Effector memory CD8-positive, alpha-beta T cell (primary cell): ENCODE measurements at regions not wholly inside any gene's neighbourhood (a gene's known extent, or its start where the extent isn't known, plus 50 kb on each side); places are given as distances from the start of the nearest gene placed in this dataset.

ENCODE experiments used
- ATAC-seq: fragments of 150-1000 bp; cut with Tn5 transposase; replicated peaks from 2 replicates; pipeline ENCODE4 v1.10.0; 2021; ENCODE audit warnings: mild to moderate bottlenecking, moderate library complexity
- DNase-seq, 3 experiments: peaks; one replicate each; pipeline ENCODE4 v3.0.0; 2021
- H3K27ac Mint-ChIP-seq, 2 donors: one replicate each; pipeline ENCODE4 v1.8.0; 2022; ENCODE audit warnings: mild to moderate bottlenecking in 2 of 2, mixed read lengths in 2 of 2, moderate library complexity in 2 of 2
- H3K27me3 Mint-ChIP-seq, 2 donors: one replicate each; pipeline ENCODE4 v1.8.0; 2022; ENCODE audit warnings: mixed read lengths in 2 of 2
- H3K36me3 Mint-ChIP-seq: one replicate; pipeline ENCODE4 v1.8.0; 2022; ENCODE audit warnings: mild to moderate bottlenecking, moderate library complexity, mixed read lengths; ENCODE audit not compliant: insufficient read depth
- H3K4me1 Mint-ChIP-seq, 2 donors: one replicate each; pipeline ENCODE4 v1.8.0; 2022; ENCODE audit warnings: low read depth in 2 of 2, mixed read lengths in 2 of 2
- H3K4me3 Mint-ChIP-seq, 2 donors: one replicate each; pipeline ENCODE4 v1.8.0; 2022; ENCODE audit warnings: mild to moderate bottlenecking in 2 of 2, mixed read lengths in 2 of 2, moderate library complexity in 2 of 2
- H3K9me3 Mint-ChIP-seq, 2 donors: one replicate each; pipeline ENCODE4 v1.8.0; 2022; ENCODE audit warnings: mixed read lengths in 2 of 2

GRCh38 chr6:156497618-156498017 lies 279.6 kb upstream of the ARID1B start:
- no peak for DNase-seq
- Mint-ChIP-seq H3K27ac (no peak overlapping the region), H3K4me1 (no peaks in the 10 kb centered on the region), H3K27me3 (peaks cover 28 to 40% of the 10 kb centered on the region in 2 donors), H3K4me3 (no peak overlapping the region), H3K9me3 (peaks cover 0 to 7% of the 10 kb centered on the region in 2 donors), H3K36me3 (no peaks in the 10 kb centered on the region)
- no peak for ATAC-seq

GRCh38 chr6:156487877-156488276 lies 289.3 kb upstream of the ARID1B start:
- no peak for ATAC-seq
- no peak for DNase-seq
- no peak overlapping the region for H3K4me3 Mint-ChIP-seq
- H3K27ac Mint-ChIP-seq: no peak overlapping the region
- H3K27me3 Mint-ChIP-seq: peaks cover 19 to 23% of the 10 kb centered on the region in 2 donors
- H3K36me3 Mint-ChIP-seq: no peaks in the 10 kb centered on the region
- H3K9me3 Mint-ChIP-seq: no peaks in the 10 kb centered on the region
- H3K4me1 Mint-ChIP-seq: no peaks in the 10 kb centered on the region

- H3K36me3 Mint-ChIP-seq: no peaks in the 10 kb centered on the region
- H3K4me1 Mint-ChIP-seq: no peaks in the 10 kb centered on the region
- ATAC-seq (no peak), DNase-seq (no peak)
- peaks cover 3 to 7% of the 10 kb centered on the region in 2 donors for H3K27me3 Mint-ChIP-seq
- H3K27ac Mint-ChIP-seq: no peak overlapping the region
- no peak overlapping the region for H3K4me3 Mint-ChIP-seq
- H3K9me3 Mint-ChIP-seq: no peaks in the 10 kb centered on the region
Observed at GRCh38 chr6:156485150-156485549, 292.0 kb upstream of the ARID1B start.

- Mint-ChIP-seq H3K4me1 (no peaks in the 10 kb centered on the region), H3K27me3 (peaks cover 7 to 16% of the 10 kb centered on the region in 2 donors), H3K4me3 (no peak overlapping the region), H3K36me3 (no peaks in the 10 kb centered on the region), H3K9me3 (no peaks in the 10 kb centered on the region), H3K27ac (no peak overlapping the region)
- no peak for ATAC-seq
- DNase-seq: no peak
Observed at GRCh38 chr6:156474507-156475120, 302.6 kb upstream of the ARID1B start.

- H3K9me3 Mint-ChIP-seq: peaks cover 0 to 2% of the 10 kb centered on the region in 2 donors
- no peaks in the 10 kb centered on the region for H3K36me3 Mint-ChIP-seq
- H3K27ac Mint-ChIP-seq: no peak overlapping the region
- no peaks in the 10 kb centered on the region for H3K4me1 Mint-ChIP-seq
- peaks cover 14 to 17% of the 10 kb centered on the region in 2 donors for H3K27me3 Mint-ChIP-seq
- H3K4me3 Mint-ChIP-seq: no peak overlapping the region
- ATAC-seq (no peak), DNase-seq (no peak)
Observed at GRCh38 chr6:156471000-156471399, 306.2 kb upstream of the ARID1B start.

GRCh38 chr6:156464100-156464878 lies 312.9 kb upstream of the ARID1B start:
- Mint-ChIP-seq H3K9me3 (peaks cover 0 to 5% of the 10 kb centered on the region in 2 donors), H3K27me3 (peaks cover 41 to 46% of the 10 kb centered on the region in 2 donors), H3K4me3 (no peak overlapping the region), H3K36me3 (no peaks in the 10 kb centered on the region), H3K4me1 (no peaks in the 10 kb centered on the region), H3K27ac (no peak overlapping the region)
- no peak for ATAC-seq
- no peak for DNase-seq

- Mint-ChIP-seq H3K4me1 (no peaks in the 10 kb centered on the region), H3K27me3 (peaks cover 38 to 41% of the 10 kb centered on the region in 2 donors), H3K4me3 (no peak overlapping the region), H3K9me3 (peaks cover 0 to 3% of the 10 kb centered on the region in 2 donors), H3K36me3 (no peaks in the 10 kb centered on the region), H3K27ac (no peak overlapping the region)
- ATAC-seq (no peak), DNase-seq (no peak)
Observed at GRCh38 chr6:156461647-156462046, 315.5 kb upstream of the ARID1B start.

- Mint-ChIP-seq H3K9me3 (peaks cover 0 to 3% of the 10 kb centered on the region in 2 donors), H3K27me3 (peaks cover 42 to 46% of the 10 kb centered on the region in 2 donors), H3K36me3 (no peaks in the 10 kb centered on the region), H3K4me1 (no peaks in the 10 kb centered on the region), H3K27ac (no peak overlapping the region), H3K4me3 (no peak overlapping the region)
- DNase-seq (no peak), ATAC-seq (no peak)
Observed at GRCh38 chr6:156457601-156458000, 319.6 kb upstream of the ARID1B start.

GRCh38 chr6:156455847-156456246 lies 321.3 kb upstream of the ARID1B start:
- no peaks in the 10 kb centered on the region for H3K4me1 Mint-ChIP-seq
- DNase-seq (no peak), ATAC-seq (no peak)
- H3K36me3 Mint-ChIP-seq: no peaks in the 10 kb centered on the region
- no peak overlapping the region for H3K4me3 Mint-ChIP-seq
- H3K9me3 Mint-ChIP-seq: peaks cover 0 to 3% of the 10 kb centered on the region in 2 donors
- H3K27ac Mint-ChIP-seq: no peak overlapping the region
- H3K27me3 Mint-ChIP-seq: peaks cover 33 to 43% of the 10 kb centered on the region in 2 donors

GRCh38 chr6:156454867-156455266 lies 322.3 kb upstream of the ARID1B start:
- H3K36me3 Mint-ChIP-seq: no peaks in the 10 kb centered on the region
- no peak overlapping the region for H3K27ac Mint-ChIP-seq
- H3K4me3 Mint-ChIP-seq: no peak overlapping the region
- peaks cover 0 to 3% of the 10 kb centered on the region in 2 donors for H3K9me3 Mint-ChIP-seq
- H3K4me1 Mint-ChIP-seq: no peaks in the 10 kb centered on the region
- ATAC-seq: no peak
- DNase-seq: no peak
- H3K27me3 Mint-ChIP-seq: peaks cover 25 to 36% of the 10 kb centered on the region in 2 donors

- H3K4me1 Mint-ChIP-seq: no peaks in the 10 kb centered on the region
- peaks cover 0 to 3% of the 10 kb centered on the region in 2 donors for H3K9me3 Mint-ChIP-seq
- DNase-seq: no peak
Observed at GRCh38 chr6:156451726-156452125, 325.5 kb upstream of the ARID1B start.

GRCh38 chr6:156451088-156451487 lies 326.1 kb upstream of the ARID1B start:
- Mint-ChIP-seq H3K9me3 (peaks cover 0 to 3% of the 10 kb centered on the region in 2 donors), H3K36me3 (no peaks in the 10 kb centered on the region), H3K27ac (no peak overlapping the region), H3K4me1 (no peaks in the 10 kb centered on the region), H3K27me3 (peaks cover 18 to 26% of the 10 kb centered on the region in 2 donors), H3K4me3 (no peak overlapping the region)
- no peak for ATAC-seq
- DNase-seq: no peak

More at GRCh38 chr6:156451726-156452125, 325.5 kb upstream of the ARID1B start:
- no peak for ATAC-seq
- H3K27me3 Mint-ChIP-seq: peaks cover 18 to 26% of the 10 kb centered on the region in 2 donors
- H3K27ac Mint-ChIP-seq: no peak overlapping the region
- H3K4me3 Mint-ChIP-seq: no peak overlapping the region
- no peaks in the 10 kb centered on the region for H3K36me3 Mint-ChIP-seq

- no peaks in the 10 kb centered on the region for H3K4me1 Mint-ChIP-seq
- ATAC-seq: no peak
- DNase-seq: no peak
Observed at GRCh38 chr6:156450421-156450820, 326.8 kb upstream of the ARID1B start.

GRCh38 chr6:156449569-156449968 lies 327.6 kb upstream of the ARID1B start:
- Mint-ChIP-seq H3K4me3 (no peak overlapping the region), H3K27me3 (peaks cover 12 to 25% of the 10 kb centered on the region in 2 donors), H3K9me3 (peaks cover 0 to 3% of the 10 kb centered on the region in 2 donors), H3K36me3 (no peaks in the 10 kb centered on the region), H3K27ac (no peak overlapping the region), H3K4me1 (no peaks in the 10 kb centered on the region)
- no peak for ATAC-seq
- no peak for DNase-seq

More at GRCh38 chr6:156450421-156450820, 326.8 kb upstream of the ARID1B start:
- no peak overlapping the region for H3K4me3 Mint-ChIP-seq
- H3K9me3 Mint-ChIP-seq: peaks cover 0 to 3% of the 10 kb centered on the region in 2 donors
- no peak overlapping the region for H3K27ac Mint-ChIP-seq
- peaks cover 18 to 26% of the 10 kb centered on the region in 2 donors for H3K27me3 Mint-ChIP-seq
- no peaks in the 10 kb centered on the region for H3K36me3 Mint-ChIP-seq
